GM19025 (cell line): ENCODE measurements at regions not wholly inside any gene's neighbourhood (a gene's known extent, or its start where the extent isn't known, plus 50 kb on each side); places are given as distances from the start of the nearest gene placed in this dataset.

ENCODE experiments used
- ATAC-seq: cut with Tn5 transposase; IDR thresholded peaks from one replicate; pipeline ENCODE4 v1.9.1; 2021; ENCODE audit warnings: mild to moderate bottlenecking, low read depth, moderate library complexity; ENCODE audit not compliant: unreplicated experiment

DNA sequence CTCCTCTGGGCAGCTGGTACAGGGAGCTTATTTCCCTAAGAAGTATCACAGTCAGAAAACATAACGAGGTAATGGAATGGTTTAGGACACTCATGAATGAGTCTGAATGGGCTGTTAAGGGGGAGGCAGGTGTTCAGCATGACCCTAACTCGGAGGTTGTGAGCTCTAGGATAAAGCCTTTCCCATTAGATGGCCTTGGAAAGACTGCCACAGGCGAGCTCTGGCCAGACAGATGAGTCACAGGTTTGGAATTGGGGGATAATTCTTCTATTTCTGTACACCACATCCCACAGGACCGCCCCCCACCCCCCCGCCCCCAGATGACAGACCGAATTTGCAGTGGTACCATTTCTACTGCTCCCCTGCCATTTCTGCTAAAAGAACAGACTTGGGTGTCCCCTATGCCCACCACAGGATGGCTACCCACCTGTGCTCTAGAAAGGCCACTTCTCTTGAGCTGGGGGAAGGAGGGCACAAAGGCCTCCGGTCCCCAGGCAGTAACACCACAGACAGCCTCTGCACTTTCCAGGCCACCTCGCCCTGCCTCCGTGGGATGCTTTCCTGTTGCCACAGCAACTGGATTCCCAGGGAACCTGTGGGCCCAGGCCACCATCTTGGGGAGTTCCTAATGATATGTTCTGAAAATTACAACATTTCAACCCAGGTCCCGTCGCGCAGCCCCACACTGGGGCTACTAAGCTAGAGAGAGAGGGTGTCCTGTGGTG is 76.7 kb downstream of the TRIM29 start:
- no peak for ATAC-seq

DNA sequence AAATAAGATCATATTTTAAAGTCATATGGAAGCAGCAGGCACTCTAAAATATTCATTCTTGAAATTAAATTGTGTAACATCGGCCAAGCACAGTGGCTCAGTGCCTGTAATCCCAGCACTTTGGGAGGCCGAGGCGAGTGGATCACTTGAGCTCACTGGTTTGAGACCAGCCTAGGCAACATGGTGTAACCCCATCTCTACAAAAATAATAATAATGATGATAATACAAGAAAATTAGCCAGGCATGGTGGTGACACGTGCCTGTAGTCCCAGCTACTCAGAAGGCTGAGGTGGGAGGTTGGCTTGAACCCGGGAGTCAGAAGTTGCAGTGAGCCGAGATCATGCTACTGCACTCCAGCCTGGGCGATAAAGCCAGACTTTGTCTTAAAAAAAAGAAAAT is 77.4 kb downstream of the TRIM29 start:
- ATAC-seq: no peak

DNA sequence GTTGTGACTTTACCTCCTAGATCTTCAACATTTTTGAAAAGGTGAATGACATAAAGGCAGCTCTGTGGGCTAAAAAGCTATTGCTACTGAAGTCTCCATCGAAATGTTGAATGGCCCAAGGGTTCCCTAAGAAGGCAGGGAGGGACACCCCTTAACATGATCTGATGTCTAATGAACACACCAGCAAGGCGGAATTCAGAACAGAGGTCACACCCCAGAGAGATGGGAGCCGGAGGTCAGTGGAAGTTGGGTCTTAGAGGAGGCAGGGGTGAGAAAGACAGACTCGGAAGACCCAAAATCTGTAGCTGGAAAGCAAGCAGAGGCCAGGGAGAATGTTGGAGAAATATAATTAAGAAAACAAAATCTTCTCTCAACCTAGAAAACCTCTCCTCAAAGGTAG is 79.0 kb downstream of the TRIM29 start:
- ATAC-seq: no peak

DNA sequence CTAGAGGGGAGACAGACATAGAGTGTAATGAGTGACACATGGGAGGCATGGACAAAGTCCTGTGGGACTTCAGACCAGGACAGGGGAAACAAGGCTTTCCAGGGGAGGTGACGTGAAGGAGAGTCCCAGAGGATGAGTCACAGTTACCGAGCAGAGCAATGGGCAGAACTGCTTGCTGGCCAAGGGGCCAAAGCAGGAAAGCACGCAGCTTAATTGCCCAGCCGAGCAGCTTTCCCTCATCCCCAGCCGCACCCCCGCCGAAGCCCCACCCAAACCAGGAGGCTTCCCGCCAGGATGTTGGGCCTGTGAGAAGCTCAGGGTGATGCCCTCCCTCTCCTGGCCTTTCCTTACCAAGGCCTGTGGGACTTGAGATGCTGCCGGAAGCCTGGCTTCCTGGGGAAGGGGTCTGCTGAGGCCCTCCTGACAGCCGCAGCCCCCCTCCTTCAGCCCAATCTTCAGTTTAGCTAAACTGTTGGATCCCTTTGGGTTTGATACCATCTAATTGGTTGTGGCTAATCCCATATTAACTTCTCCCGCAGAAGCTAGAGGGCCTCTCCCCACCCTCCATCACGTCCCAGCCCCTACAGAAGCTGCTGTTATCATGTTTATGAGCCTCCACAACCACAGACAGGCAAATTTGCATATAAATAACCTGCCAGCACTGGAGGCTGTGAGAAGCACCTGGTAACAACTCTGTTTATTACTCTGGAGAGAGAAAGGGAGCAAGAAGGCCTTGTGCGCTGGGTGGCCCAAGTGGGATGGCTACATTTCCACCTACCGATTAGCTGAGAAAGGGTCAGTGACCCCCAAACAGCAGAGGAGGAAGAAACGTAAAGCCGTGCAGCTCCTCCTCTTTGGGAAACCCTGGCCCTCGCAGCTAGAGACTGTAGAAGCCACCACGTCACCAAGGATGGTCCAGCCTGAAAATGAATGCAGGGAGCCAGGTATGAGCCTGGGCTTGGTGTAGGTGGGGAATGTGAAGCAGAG is 80.0 kb downstream of the TRIM29 start:
- ATAC-seq: no peak

DNA sequence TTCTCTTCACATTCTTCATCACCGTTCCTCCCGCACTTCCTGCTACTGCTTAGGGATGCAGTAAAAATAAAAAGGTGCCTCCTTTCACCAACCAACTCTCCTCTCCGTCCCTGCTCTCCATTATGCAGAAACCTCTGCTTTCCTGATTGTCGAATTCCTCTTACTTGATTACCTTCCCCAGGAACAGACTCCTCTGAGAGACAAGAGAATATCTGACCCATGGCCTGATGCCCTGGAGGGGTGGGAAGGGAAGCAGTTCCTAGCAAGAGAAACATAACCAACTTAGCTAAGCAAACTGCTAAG is 80.9 kb downstream of the TRIM29 start:
- ATAC-seq: no peak

DNA sequence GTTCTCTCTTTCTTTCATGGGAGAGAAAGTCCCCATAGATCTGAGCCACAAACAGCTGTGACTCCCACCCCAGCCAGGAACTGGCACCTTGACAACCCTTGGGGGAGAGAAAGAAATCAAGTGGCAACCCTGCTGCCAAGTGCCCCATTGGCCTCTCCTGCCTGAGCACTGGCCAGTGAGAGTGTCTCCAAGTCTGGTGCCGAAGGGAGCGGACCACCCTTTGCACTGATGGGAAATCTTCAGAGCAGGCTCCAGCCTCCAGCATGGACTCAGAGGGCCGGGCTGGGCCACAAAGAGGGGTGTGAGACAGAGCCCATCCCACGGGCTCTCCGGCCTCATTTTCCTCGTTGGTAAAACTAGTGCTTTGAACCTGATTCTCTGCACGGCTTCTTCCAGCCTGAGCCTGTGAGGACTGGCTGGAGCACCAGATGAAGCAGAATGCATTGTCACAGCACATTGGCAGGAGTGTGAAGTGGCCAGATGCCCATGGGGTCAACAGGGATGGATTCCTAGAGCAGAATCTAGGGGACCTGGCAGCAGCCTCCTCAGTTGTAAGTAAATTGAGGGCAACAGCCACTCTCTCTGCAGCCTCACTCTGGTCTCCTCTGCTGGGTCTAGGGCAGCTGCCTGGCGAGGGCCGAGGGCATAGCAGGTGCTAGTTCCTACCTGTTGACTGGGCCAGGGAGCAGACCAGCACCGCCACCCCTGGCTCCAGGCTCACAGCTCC is 81.4 kb downstream of the TRIM29 start:
- no peak for ATAC-seq

DNA sequence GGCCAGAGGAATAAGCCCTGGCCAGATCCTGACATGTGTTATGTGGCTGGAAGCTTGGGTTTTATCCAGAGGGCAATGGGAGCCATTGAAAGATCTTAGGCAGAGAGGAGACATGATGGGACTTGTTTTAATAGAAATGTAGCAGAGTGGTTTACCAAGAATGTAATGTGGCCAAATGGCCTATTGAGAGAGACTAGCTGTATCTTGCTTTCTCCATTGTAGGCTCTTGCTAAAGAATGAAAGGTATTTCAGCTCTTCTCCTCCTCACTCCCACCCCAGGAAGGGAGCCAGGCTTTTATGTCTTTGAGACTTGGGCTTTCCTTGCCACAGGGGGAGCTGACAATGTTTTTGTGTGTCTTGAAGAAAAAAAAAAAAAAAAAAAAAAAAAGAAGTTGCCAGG is 82.3 kb downstream of the TRIM29 start:
- no peak for ATAC-seq

DNA sequence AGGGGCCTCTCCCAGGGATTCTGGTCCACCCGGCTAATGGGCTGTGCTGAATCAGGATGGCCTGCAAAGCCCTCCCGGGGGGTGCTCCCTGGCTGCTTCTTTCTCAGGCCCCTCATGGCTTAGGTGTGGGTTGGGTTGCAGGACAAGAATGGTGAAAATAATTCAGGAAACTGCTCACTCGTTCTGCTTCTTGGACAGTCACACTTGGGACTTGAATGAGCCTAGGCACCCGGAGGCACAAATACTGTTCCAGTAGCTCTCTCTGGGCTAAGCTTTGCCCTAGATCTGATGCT is 83.2 kb downstream of the TRIM29 start:
- ATAC-seq: no peak

DNA sequence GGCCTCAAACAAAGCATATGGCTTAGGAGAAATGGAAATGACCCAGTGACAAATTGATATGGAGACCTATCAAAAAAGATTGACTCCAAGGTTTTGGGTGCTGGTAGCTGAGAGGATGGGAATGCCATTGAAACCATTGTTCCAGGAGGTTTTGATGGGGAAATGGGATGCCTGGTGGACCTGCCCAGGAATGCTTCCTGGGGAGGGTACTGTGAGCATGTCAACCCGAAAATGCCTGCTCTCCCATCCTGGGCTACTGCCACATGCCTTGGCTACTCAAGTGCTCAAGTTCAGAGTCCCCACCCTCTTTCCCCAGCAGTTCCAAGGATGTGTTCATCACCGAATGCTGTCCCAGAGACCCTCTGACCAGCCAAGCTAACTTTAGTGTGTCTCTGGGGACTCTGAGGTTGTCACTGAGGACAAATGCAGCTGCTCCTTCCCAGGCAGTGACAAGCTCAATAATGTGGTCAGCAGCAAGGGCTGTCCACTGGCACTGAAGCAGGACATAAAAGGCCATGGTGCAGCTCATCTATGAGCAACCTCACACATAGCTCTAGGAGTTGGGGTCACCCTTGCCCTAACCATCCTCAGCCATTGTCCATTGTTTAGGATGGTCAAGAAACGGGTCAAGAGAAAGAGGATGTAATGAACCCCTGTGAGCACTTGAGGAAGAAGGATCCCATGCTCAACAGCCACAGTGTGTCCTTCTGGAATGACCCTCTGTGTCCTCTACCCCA is 83.7 kb downstream of the TRIM29 start:
- ATAC-seq: no peak

DNA sequence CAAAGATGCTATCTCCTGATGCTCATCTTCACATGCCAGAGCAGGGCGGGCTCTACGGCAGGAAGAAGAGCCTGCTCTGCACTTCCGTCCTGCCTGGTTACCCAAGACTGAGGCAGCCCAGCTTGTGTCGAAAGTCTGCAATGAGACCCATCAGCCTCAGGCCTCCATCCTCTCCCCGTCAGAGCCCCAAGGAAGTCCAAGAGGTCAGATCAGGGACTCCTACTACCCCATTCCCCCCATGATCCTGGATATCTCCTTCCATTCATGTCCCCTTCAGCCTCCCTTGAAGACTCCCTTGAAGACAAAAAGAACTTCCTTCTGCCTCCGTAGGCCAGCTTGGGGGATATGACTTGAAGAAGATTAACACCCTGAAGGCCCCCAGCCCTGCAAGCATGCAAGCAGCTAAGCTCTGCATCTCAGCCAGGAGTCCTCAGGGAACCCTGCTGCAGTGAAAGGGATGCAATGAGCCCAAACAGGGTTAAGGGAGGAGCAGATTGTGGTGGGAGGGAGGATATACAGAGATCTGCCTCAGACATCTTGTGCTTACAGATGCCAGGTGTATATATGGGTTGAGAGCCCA is 85.6 kb downstream of the TRIM29 start:
- no peak for ATAC-seq

DNA sequence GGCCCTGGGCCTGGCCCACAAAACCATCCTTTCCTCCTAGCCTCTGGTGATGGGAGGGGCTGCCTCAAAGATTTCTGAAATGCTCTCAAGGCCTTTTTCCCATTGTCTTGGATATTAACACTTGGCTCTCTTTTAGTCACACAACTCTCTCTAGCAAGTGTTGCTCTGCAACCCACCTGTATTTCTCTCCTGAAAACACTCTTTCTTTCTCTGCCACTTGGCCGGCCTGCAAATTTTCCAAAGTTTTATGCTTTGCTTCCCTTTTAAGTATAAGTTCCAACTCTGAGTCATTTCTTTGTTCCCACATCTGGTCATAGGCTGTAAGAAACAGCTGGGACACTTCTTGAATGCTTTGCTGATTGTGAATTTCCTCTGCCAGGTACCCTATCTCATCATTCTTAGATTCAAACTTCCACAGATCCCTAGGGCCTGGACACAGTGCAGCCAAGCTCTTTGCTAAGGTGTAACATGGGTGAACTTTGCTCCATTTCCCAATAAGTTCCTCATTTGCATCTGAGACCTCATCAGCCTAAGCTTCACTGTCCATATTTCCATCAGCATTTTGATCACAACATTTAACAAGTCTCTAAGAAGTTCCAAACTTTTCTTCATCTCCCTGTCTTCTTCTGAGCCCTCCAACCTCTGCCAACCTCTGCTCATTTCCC is 93.8 kb downstream of the TRIM29 start:
- ATAC-seq: no peak

DNA sequence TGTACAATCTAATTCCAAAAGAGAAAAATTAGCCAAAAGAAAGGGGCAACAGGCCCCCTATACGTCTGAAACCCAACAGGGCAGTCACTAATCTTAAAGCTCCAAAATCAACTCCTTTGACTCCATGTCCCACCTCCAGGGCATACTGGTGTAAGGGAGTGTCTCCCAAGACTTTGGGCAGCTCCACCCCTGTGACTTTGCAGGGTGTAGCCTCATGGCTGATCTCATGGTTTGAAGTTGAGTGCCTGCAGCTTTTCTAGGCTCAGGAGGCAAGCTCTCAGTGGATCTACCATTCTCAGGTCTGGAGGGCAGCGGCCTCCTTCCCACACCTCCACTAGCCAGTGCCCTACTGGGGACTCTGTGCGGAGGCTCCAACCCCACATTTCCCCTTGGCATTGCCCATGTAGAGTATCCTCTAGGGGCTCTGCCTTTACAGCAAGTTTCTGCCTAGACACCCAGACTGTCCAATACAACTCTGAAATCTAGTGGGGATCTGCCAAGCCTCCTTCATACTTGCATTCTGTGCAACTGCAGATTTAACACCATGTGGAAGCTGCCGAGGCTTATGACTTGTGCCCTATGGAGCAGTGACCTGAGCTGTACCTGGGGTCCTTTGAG is 94.5 kb downstream of the TRIM29 start:
- no peak for ATAC-seq

DNA sequence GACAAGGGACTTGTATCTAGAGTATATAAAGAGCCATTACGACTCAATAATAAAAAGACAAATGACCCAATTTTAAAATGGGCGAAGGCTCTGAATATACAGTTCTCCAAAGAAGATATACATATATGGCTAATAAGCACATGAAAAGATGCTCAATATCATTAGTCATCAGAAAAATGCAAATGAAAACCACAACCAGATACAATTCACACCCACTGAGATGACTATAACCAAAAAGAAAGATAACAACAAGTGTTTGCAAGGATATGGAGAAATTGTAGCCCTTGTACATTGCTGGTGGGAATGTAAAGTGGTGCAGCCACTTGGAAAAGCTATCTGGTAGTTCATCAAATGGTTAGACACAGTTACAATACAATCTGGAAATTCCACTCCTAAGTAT is 96.3 kb downstream of the TRIM29 start:
- no peak for ATAC-seq

DNA sequence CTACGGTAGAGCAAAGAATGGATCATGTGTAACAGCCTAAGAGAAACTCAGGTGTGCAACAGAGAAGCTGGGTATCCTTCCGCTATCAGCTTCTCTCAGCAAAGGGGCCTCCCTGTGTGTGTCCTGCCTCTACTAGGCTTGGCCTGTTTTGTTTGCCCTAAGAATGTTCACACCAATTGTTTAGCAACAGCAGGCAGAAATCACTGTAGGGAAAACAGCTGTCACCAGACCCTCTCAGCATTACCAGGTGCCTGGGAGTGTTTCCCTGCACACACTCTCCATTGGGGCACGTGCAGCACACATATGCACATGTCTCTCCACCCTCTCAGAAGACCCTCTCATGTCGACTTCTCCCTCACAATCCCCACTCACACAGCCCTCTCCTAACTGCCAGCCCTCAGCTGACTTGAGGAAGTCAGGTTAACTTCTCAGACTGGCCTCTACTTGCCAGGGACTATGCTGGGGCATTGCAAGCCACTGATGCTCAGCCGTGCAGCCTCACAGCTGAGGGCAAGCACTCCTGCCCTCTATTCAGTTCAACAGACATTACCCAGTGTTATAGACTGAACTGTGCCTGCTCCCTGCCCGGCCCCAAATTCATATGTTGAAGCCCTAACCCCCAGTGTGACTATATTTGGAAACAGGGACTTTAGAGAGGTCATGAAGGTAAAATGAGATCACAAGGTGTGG is 97.6 kb downstream of the TRIM29 start:
- ATAC-seq: no peak

DNA sequence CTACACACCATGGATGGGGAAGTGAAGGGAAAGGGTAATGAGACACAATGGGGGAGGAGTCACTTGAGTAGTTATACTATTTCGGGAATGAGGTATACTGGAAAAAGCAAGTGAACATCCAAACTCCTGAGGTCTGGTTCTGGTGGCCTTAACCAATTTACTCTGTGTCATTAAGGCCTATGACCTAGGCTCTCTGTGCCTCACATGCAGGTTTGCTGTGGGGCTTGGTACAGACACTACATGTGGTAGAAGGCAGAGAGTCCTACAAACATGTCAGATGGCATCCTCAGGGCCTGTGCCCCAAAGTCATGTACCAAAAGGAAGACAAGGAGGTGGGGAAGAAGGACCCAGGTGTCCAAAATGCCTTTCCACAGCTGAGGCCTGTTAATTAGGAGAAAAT is 98.9 kb downstream of the TRIM29 start:
- ATAC-seq: no peak

DNA sequence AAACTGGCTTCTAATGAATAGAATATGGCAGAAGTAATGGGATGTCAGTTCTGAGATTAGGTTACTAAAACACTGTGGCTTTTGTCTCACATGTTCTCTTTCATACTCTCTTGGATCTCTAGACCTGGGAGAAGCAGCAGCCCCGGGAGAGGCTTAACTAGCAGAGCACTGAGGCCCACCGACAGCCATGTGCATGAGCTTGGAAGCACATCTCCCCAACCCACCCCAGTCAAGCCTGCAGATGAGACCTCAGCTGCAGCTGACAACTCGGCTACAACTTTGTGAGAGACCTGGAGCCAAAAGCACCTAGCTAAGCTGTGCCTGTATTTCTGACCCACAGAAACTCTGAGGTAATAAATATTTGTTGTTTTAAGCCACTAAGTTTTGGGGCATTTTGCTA is 100.8 kb downstream of the TRIM29 start:
- ATAC-seq: no peak

DNA sequence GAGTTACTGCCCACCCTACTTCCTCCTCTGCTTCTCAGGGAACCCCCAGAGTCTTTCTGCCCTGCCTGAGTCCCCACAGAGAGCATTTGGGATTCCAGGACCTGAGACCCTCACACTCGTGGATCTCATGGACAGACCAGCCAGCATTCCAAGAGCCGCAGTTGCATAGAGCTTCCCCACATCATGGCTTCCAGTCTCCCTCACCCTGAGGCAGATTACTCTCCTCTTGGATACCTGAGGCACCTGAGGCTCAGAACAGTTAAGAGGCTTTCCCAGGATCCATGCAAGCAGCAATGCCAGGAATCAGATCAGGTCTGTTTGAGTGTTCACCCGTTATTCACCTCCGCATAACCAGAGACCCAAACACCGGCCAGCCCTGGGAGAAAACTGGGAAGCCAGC is 102.2 kb downstream of the TRIM29 start:
- no peak for ATAC-seq

DNA sequence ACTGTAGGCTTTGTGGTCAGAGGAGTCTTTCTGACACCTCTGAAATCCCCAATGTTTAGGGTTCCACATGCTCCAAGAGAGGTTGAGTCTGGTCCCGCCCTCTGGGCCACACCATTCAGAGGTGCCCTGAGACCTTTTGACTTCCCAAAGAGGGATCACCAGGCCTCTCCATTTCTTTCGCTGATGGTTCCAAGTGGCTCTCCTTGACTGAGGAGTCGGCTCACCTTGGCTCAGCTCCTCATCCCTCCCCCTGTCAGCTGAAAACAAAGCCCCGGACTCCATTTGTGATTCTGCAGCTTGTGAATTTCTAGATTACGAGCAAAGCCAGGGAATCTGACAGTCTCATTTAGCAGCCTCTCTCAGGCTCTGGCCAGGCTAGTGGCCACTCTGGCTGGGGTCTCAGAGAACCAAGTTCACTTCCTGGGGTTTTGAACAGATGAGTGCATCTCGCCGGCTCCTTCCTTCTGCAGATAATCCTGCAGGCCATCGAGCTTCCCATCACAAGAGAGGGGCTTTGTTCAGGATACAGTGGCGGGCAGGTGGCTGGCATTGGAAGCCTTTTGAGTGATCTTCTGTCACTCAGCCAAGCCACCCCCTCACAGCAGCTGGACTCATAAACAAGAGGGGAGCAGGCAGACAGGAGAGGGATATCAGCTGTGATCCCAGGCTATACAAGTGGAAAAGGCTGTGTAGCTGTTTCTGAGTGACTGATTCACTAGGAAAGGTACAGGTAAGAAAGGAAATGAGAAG is 102.9 kb downstream of the TRIM29 start:
- no peak for ATAC-seq
